Muscle of back (tissue), 3 donors: ENCODE measurements at regions not wholly inside any gene's neighbourhood (a gene's known extent, or its start where the extent isn't known, plus 50 kb on each side); places are given as distances from the start of the nearest gene placed in this dataset.

Experiments used
- DNase-seq, 3 donors: peaks; one replicate each; pipeline versions ENCODE4 v3.0.0 to v3.0.0-alpha.2; 2013

DNA sequence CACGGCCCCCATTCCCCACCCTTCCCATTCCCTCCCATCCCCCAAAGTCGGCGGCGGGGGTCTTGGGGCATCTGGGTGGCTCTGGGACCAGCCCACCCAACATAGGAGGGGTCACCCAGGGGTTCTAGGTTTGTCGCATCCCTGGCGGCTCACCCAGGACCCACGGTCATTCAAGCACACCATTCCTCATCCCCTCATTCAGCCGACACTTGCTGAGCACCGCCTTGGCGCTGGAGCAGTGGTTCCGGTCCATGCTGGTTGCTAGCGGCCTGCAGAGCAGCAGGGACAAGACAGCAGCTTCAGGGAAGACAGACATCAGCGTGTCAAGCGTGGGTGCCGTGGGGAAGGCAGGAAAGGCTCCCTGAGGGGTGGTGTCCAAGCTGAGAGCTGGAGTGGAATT is 50.5 kb upstream of the OTOS start:
- DNase-seq = no peak

- no peak for DNase-seq
Measured at GRCh38 chr2:240192661-240193060, 52.2 kb upstream of the OTOS start.

GRCh38 chr2:240194341-240194762 is 53.9 kb upstream of the OTOS start:
- DNase-seq = peak in 1 of 3 donors; percentile 12

GRCh38 chr2:240195316-240195861 is 54.9 kb upstream of the OTOS start:
- DNase-seq = no peak

DNA sequence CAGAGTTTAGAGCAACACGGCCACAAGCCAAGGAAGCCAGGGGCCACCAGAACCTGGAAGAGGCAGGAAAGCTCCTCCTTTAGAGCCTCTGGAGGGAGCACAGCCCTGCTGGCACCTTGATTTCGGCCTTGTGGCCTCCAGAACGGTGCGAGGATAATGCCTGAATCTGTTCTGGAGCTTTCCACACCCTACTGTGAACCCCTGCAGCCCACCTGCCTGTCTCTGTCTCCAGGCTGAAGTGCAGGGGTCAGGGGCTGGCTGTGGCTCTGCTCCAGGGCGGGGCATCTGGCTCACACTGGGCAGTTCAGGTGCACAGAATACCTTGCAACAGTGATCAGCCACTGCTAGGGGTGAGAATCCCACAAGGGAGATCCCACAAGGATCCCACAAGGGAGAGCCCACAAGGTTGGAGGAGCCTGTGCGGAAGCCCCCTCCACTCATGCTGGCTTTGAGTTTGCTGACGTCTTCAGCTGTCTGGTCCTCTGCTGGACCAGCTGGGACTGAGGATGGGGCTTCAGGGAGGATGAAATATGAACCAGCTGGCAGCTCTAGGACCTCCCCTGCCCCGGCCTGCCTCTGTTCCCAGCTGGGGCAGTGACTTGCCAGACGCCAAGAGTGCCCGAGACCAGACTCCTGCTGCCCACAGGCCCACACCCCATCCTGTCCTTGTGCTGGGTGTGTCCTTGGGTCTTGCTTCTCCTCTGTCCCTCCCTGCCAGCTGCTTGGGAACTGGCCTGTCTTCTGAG is 56.4 kb upstream of the OTOS start:
- DNase-seq = peak in 2 of 3 donors; percentile 17 to 50

DNA sequence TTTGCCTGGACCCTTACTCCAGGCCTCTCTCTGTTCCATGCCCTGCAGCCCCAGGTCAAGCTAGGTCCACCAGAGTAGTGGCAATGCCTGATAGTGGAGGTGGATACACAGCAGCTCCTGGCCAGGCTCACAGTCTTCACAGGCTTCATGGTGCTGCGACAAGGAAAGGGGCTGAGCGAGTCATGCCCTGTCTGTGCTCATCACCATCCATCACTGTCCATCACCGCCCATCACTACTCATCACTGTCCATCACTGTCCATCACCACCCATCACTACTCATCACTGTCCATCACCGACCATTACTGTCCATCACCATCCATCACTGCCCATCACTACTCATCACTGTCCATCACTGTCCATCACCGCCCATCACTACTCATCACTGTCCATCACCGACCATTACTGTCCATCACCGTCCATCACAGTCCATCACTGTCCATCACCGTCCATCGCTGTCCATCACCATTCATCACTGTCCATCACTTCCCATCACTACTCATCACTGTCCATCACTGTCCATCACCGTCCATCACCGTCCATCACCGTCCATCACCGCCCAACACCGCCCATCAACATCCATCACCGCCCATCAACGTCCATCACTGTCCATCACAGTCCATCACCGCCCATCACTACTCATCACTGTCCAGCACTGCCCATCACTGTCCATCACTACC is 57.1 kb upstream of the OTOS start:
- no peak for DNase-seq

- no peak for DNase-seq
Measured at GRCh38 chr2:240198226-240198625, 57.8 kb upstream of the OTOS start.

GRCh38 chr2:240199133-240199870 is 58.8 kb upstream of the OTOS start:
- no peak for DNase-seq

DNA sequence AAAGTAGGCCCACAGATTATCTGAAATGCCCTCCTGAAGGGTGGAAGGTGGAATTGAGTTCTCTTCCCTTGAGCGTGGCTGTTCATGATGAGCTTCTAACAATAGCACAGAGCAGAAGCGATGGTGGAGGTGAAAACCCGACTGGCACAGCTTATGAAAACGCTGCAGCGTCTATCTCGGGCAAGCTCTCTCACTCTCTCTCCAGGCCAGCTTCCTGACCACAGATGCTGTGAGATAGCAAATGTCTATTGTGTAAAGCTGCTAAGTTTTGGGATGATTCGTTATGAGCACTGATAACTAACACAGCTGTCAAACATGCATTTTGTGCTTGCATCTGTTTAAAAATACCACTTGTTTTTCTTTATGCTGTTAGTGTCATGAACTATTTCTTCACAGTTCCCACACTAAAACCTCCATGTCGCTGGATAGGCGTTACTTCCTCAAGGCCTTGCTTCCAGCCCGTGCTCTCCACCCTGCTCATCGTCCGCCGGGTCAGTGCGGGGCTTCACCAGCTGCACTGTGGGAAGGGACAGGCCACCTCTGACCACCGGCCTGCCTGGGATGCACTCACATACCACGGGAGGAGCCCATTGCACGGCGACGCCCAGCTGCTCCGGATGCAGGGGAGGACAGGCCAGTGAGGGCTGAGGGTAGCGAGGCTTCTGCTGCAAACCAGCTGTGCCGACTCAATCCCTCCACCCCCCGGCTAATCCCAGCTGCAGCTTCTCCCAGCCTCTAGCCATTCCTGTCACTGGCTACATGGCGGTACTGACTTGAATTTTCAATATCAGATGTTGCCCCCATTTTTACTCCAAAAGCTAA is 60.0 kb upstream of the OTOS start:
- peak in 2 of 3 donors; percentile 10 to 64 for DNase-seq

DNA sequence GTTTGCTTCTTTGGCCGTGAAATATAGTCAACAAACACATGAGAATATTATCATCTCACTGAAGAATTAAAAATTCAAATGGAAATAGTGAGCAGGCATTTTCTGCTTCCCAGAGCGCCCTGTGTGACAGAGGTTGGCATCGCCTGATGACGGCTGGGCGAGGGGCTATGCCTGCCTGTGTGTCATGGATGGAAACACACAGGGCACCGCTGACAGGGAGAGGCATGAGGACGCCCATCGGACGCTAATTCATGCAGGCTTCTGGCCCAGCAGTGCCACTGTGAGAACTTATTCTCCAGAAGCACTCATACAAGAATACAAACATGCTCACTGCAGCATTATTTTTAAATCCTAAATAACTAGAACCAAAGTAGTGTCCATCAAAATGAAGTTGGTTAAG is 61.4 kb upstream of the OTOS start:
- DNase-seq = no peak

GRCh38 chr2:240202586-240202985 is 62.1 kb upstream of the OTOS start:
- no peak for DNase-seq

DNA sequence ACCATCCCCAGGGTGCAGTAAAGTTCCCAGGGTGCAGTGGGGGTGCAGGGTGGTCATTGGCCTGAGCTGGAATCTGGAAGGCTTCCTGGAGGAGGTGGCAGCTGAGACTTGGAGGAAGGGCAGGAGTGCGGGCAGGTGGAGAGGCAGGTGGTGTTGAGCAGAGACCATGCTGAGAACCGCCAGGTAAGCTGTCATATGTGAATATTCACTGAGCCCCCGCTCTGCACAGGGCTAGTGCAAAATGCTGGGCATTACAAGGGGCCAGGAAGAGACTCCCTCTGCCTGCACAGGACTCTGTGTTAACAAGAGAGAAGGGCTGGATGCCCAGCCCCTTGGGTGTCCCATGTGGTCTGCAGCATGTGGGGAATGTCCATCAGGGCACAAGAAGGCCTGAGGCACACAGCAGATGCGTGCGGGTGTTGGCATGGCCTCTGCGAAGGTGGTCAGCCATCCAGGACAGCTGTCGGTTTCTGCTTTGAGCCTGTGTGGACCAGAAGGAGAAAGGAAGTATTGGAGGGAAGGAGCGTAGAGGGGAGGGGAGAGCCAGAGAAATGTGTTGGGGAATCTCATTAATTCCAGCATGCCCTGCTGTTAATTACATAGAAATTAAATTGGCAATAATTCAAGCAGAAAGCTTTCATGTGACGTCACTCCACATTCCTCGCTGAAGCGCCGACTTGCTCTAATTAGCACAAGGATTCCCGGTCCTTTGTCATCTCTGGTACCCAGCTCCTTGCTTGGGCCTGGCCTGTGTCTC is 62.8 kb upstream of the OTOS start:
- no peak for DNase-seq

DNA sequence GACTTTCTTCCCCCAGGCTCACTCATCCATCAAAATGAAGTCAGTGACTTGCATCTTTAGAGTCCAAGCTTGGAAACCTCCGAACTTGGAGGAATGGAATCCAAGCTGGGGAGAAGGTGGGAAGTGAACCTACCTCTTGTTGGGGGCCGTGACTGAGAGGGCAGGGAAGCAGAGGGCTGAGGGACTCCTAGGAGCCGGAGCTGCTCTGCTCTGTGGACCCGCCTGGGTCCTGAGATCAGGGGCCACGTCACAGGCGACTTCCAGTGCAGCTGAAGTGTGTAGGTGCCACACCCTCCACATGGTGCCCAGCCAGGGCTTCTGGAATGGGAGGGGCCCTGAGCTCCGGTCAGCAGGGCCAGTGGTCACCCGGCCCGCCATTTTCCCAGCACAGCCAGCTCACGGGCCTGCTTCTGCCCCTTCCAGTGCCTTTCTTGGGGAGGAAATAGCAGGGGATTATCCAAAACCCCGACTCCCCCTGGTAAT is 63.4 kb upstream of the OTOS start:
- DNase-seq = no peak

- DNase-seq = no peak
Measured at GRCh38 chr2:240204431-240205276, 64.2 kb upstream of the OTOS start.

- DNase-seq = no peak
Measured at GRCh38 chr2:240205348-240205747, 64.9 kb upstream of the OTOS start.

- no peak for DNase-seq
Measured at GRCh38 chr2:240205772-240206171, 65.3 kb upstream of the OTOS start.

DNA sequence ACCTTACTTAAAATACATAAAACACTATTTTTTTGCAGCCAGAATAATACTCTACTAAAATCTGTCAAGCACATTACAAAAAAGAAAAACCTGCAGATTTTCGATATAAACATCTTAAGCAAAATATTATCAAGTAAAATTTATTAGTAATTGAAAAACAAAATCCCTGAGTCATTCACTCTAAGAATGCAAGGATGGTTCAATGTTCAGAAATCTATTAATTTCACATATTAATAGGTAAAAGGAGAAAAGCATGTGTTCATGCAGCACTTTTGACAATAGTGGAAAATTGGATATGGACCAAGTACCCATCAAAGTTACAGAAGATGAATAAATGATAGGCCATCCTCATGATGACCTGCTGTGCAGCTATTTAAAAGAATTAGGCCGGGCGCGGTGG is 66.2 kb upstream of the OTOS start:
- no peak for DNase-seq

GRCh38 chr2:240207661-240208060 is 67.2 kb upstream of the OTOS start:
- no peak for DNase-seq

GRCh38 chr2:240208096-240208495 is 67.6 kb upstream of the OTOS start:
- no peak for DNase-seq
